HEK293 (cell line): ENCODE measurements at regions not wholly inside any gene's neighbourhood (a gene's known extent, or its start where the extent isn't known, plus 50 kb on each side); places are given as distances from the start of the nearest gene placed in this dataset.

Experiments used
- CTCF ChIA-PET: fragments of 350-600 bp; formaldehyde crosslinking; extraction: SDS; loops from one replicate; lab custom pipeline; 2021; ENCODE audit warnings: antibody characterized with exemption; lab: Yijun Ruan, JAX
- POLR2A ChIA-PET: fragments of 300-600 bp; formaldehyde crosslinking; extraction: SDS; loops from one replicate; lab custom pipeline; 2020; ENCODE audit warnings: antibody characterized with exemption, inconsistent platforms; lab: Yijun Ruan, JAX
- H3K27ac ChIP-seq: fragments of 200-500 bp; sonication (Bioruptor generic); 2 replicates; pipeline ENCODE4 v1.5.1; 2014; ENCODE audit warnings: low read depth, low read length, control low read depth, inconsistent platforms; ENCODE audit errors: extremely low read depth
- H3K36me3 ChIP-seq, 2 experiments: fragments of 200-500 bp in 1 of 2; sonication (Bioruptor generic) in 1 of 2; 1 replicate in 1 of 2; 2 replicates in 1 of 2; pipeline ENCODE4 v1.5.1; 2014 to 2017; ENCODE audit warnings: inconsistent platforms in 2 of 2, low read length in 2 of 2; ENCODE audit not compliant: control insufficient read depth in 2 of 2, insufficient read depth in 1 of 2
- H3K4me1 ChIP-seq: fragments of 200-500 bp; sonication (Bioruptor generic); 2 replicates; pipeline ENCODE4 v1.5.1; 2014; ENCODE audit warnings: mild to moderate bottlenecking, low read length, inconsistent platforms; ENCODE audit not compliant: control insufficient read depth, insufficient read depth
- H3K4me3 ChIP-seq: 2 replicates; pipeline ENCODE4 v1.5.1; 2011; ENCODE audit warnings: low read depth, mild to moderate bottlenecking, control low read depth, low read length, moderate library complexity
- H3K9me3 ChIP-seq: fragments of 200-500 bp; sonication (Bioruptor generic); 2 replicates; pipeline ENCODE4 v1.5.1; 2014; ENCODE audit warnings: low read depth, low read length, inconsistent platforms; ENCODE audit not compliant: control insufficient read depth, insufficient read depth
- KLF16 ChIP-seq: fragments of 450-650 bp; formaldehyde crosslinking; IDR thresholded peaks from 2 replicates; pipeline ENCODE4 v1.5.1; 2017; ENCODE audit warnings: missing biosample characterization, missing genetic modification characterization
- REPIN1 ChIP-seq: fragments of 450-650 bp; formaldehyde crosslinking; IDR thresholded peaks from 2 replicates; pipeline ENCODE4 v1.5.1; 2017; ENCODE audit warnings: missing biosample characterization, missing genetic modification characterization, low read depth
- SALL2 ChIP-seq: fragments of 450-650 bp; formaldehyde crosslinking; IDR thresholded peaks from 2 replicates; pipeline ENCODE4 v1.5.0; 2017; ENCODE audit warnings: missing biosample characterization, mild to moderate bottlenecking, missing genetic modification characterization, borderline replicate concordance
- SCRT1 ChIP-seq: fragments of 450-650 bp; formaldehyde crosslinking; IDR thresholded peaks from 2 replicates; pipeline ENCODE4 v1.5.1; 2016; ENCODE audit warnings: missing biosample characterization, missing genetic modification characterization, borderline replicate concordance
- SETDB1 ChIP-seq: IDR thresholded peaks from one replicate; pipeline ENCODE4 v1.6.1; 2017; ENCODE audit warnings: mild to moderate bottlenecking, low read length, moderate library complexity, mixed read lengths; ENCODE audit not compliant: insufficient read length
- ZBTB8A ChIP-seq: fragments of 450-650 bp; formaldehyde crosslinking; IDR thresholded peaks from 2 replicates; pipeline ENCODE4 v1.5.1; 2016; ENCODE audit warnings: missing biosample characterization, missing genetic modification characterization
- ZFP3 ChIP-seq: fragments of 450-650 bp; formaldehyde crosslinking; IDR thresholded peaks from 2 replicates; pipeline ENCODE4 v1.5.1; 2016; ENCODE audit warnings: low read depth, missing biosample characterization, missing genetic modification characterization
- ZFP69B ChIP-seq: fragments of 450-650 bp; formaldehyde crosslinking; IDR thresholded peaks from 2 replicates; pipeline ENCODE4 v1.5.1; 2016; ENCODE audit warnings: missing biosample characterization, missing genetic modification characterization
- ZNF140 ChIP-seq: fragments of 450-650 bp; formaldehyde crosslinking; IDR thresholded peaks from 2 replicates; pipeline ENCODE4 v1.5.1; 2016; ENCODE audit warnings: missing biosample characterization, missing genetic modification characterization
- ZNF175 ChIP-seq: fragments of 450-650 bp; formaldehyde crosslinking; IDR thresholded peaks from 2 replicates; pipeline ENCODE4 v1.5.1; 2016; ENCODE audit warnings: missing biosample characterization, missing genetic modification characterization
- ZNF184 ChIP-seq: fragments of 450-650 bp; IDR thresholded peaks from 2 replicates; pipeline ENCODE4 v1.5.1; 2018; ENCODE audit warnings: missing biosample characterization, mild to moderate bottlenecking, missing genetic modification characterization
- ZNF221 ChIP-seq: fragments of 450-650 bp; formaldehyde crosslinking; IDR thresholded peaks from 2 replicates; pipeline ENCODE4 v1.5.1; 2017; ENCODE audit warnings: missing biosample characterization, missing genetic modification characterization, borderline replicate concordance
- ZNF223 ChIP-seq: fragments of 450-650 bp; formaldehyde crosslinking; IDR thresholded peaks from 2 replicates; pipeline ENCODE4 v1.5.1; 2016; ENCODE audit warnings: missing biosample characterization, missing genetic modification characterization
- ZNF24 ChIP-seq: fragments of 450-650 bp; formaldehyde crosslinking; IDR thresholded peaks from 2 replicates; pipeline ENCODE4 v1.5.1; 2016; ENCODE audit warnings: missing biosample characterization, missing genetic modification characterization
- ZNF404 ChIP-seq: fragments of 450-650 bp; formaldehyde crosslinking; IDR thresholded peaks from 2 replicates; pipeline ENCODE4 v1.5.1; 2017; ENCODE audit warnings: missing biosample characterization, missing genetic modification characterization
- ZNF514 ChIP-seq: fragments of 450-650 bp; formaldehyde crosslinking; IDR thresholded peaks from 2 replicates; pipeline ENCODE4 v1.5.1; 2016; ENCODE audit warnings: missing biosample characterization, missing genetic modification characterization
- ZNF530 ChIP-seq: fragments of 450-650 bp; formaldehyde crosslinking; IDR thresholded peaks from 2 replicates; pipeline ENCODE4 v1.5.1; 2016; ENCODE audit warnings: low read depth, missing biosample characterization, missing genetic modification characterization
- ZNF561 ChIP-seq: fragments of 450-650 bp; IDR thresholded peaks from 2 replicates; pipeline ENCODE4 v1.5.1; 2018; ENCODE audit warnings: missing biosample characterization, missing genetic modification characterization, borderline replicate concordance
- ZNF621 ChIP-seq: fragments of 450-650 bp; formaldehyde crosslinking; IDR thresholded peaks from 2 replicates; pipeline ENCODE4 v1.5.1; 2017; ENCODE audit warnings: missing biosample characterization, missing genetic modification characterization
- ZNF624 ChIP-seq: fragments of 450-650 bp; formaldehyde crosslinking; IDR thresholded peaks from 2 replicates; pipeline ENCODE4 v1.5.1; 2017; ENCODE audit warnings: missing biosample characterization, missing genetic modification characterization
- ZNF747 ChIP-seq: fragments of 450-650 bp; formaldehyde crosslinking; IDR thresholded peaks from 2 replicates; pipeline ENCODE4 v1.5.1; 2016; ENCODE audit warnings: missing biosample characterization, missing genetic modification characterization
- ZNF768 ChIP-seq: fragments of 450-650 bp; formaldehyde crosslinking; IDR thresholded peaks from 2 replicates; pipeline ENCODE4 v1.5.1; 2018; ENCODE audit warnings: missing biosample characterization, mild to moderate bottlenecking, missing genetic modification characterization
- ZSCAN30 ChIP-seq: fragments of 450-650 bp; IDR thresholded peaks from 2 replicates; pipeline ENCODE4 v1.5.1; 2018; ENCODE audit warnings: missing biosample characterization, mild to moderate bottlenecking, missing genetic modification characterization, moderate library complexity
- TF ChIP-seq, protein P1 (sequence below): fragments of 450-650 bp; formaldehyde crosslinking; IDR thresholded peaks from 2 replicates; pipeline ENCODE4 v1.5.1; 2016; ENCODE audit warnings: missing biosample characterization, missing genetic modification characterization

GRCh38 chr12:124465473-124465872 is 101.9 kb downstream of the NCOR2 start:
- POLR2A ChIA-PET = no interaction called here
- no peak overlapping the region for H3K27ac ChIP-seq
- H3K36me3 ChIP-seq = peaks cover 0 to 78% of the 10 kb centered on the region in 2 experiments; a peak in 1 of 3 replicates
- H3K9me3 ChIP-seq = no peaks in the 10 kb centered on the region
- H3K4me1 ChIP-seq = no peaks in the 10 kb centered on the region
- no peak for TF ChIP-seq ZBTB8A (tag by site-specific recombination)
- TF ChIP-seq ZNF184 (tag by site-specific recombination) = no peak
- TF ChIP-seq ZNF768 = peak; percentile 62; the same call in 1 of the 2 replicates
- TF ChIP-seq, all 188 proteins: peak for 1
- no peak overlapping the region for H3K4me3 ChIP-seq
- CTCF ChIA-PET = no interaction called here

DNA sequence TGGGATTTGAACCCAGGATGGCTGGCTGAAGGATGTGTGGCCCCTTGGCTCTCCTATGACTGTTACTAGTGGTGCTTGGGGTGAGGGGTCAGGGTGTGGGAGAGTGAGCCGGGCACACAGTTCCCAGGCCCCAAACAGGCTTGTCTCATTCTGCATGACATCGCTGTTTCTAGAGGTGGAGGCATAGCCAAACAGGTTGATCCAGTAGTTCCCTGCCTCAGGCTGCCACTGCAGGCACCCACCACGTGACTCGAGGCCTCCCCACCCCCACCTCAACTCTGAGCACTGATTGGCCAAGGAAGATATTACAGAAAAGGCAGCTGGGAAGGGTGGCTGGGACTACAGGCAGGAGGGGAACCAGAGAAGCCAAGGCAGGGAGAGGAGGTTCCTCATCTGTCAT is 102.6 kb downstream of the NCOR2 start:
- H3K36me3 ChIP-seq = peaks cover 0 to 79% of the 10 kb centered on the region in 2 experiments; a peak in 1 of 3 replicates

DNA sequence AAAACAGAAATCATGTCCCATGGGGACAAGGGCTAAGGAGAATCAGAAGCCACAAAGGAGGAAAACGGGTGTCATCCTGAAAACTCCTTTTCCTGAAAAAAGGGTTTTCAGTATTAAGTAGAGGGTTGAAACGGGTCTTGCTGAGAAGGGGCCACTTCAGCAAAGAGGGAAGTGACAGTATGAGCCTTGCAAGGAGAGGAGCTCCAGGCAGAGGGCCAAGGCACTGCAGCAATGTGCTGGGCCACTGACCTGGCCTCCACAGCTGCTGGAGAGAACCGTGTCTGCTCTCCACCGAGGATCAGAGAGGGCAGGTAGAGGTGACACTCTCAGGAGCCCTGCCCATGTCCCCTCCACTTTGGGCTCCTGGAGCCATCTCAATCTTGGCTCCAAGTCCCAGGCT is 103.3 kb downstream of the NCOR2 start:
- Histone ChIP-seq H3K27ac (no peak overlapping the region), H3K4me3 (no peak overlapping the region), H3K9me3 (no peaks in the 10 kb centered on the region), H3K4me1 (no peaks in the 10 kb centered on the region), H3K36me3 (peaks cover 0 to 79% of the 10 kb centered on the region in 2 experiments; a peak in 1 of 3 replicates)
- CTCF ChIA-PET = no interaction called here
- TF ChIP-seq ZNF621 = no peak
- no peak for TF ChIP-seq KLF16
- no peak for TF ChIP-seq ZFP69B (tag by site-specific recombination)
- no peak for TF ChIP-seq ZNF404 (tag by site-specific recombination)
- no peak for TF ChIP-seq ZNF561 (tag by site-specific recombination)
- no peak for TF ChIP-seq ZNF140 (tag by site-specific recombination)
- no peak for TF ChIP-seq ZSCAN30 (tag by site-specific recombination)
- no peak for TF ChIP-seq ZNF24
- no peak for TF ChIP-seq SCRT1 (tag by site-specific recombination)
- TF ChIP-seq ZNF514 (tag by site-specific recombination) = no peak
- TF ChIP-seq, protein P1, sequence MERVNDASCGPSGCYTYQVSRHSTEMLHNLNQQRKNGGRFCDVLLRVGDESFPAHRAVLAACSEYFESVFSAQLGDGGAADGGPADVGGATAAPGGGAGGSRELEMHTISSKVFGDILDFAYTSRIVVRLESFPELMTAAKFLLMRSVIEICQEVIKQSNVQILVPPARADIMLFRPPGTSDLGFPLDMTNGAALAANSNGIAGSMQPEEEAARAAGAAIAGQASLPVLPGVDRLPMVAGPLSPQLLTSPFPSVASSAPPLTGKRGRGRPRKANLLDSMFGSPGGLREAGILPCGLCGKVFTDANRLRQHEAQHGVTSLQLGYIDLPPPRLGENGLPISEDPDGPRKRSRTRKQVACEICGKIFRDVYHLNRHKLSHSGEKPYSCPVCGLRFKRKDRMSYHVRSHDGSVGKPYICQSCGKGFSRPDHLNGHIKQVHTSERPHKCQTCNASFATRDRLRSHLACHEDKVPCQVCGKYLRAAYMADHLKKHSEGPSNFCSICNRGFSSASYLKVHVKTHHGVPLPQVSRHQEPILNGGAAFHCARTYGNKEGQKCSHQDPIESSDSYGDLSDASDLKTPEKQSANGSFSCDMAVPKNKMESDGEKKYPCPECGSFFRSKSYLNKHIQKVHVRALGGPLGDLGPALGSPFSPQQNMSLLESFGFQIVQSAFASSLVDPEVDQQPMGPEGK (tag by site-specific recombination) = no peak
- TF ChIP-seq SALL2 (tag by site-specific recombination) = no peak
- no peak for TF ChIP-seq ZNF747
- TF ChIP-seq ZNF530 = no peak
- TF ChIP-seq ZNF624 (tag by site-specific recombination) = no peak
- no peak for TF ChIP-seq REPIN1
- TF ChIP-seq ZNF175 (tag by site-specific recombination) = no peak
- TF ChIP-seq ZNF223 (tag by site-specific recombination) = no peak
- POLR2A ChIA-PET = no interaction called here

More for the DNA sequence above, 102.6 kb downstream of the NCOR2 start:
- no peaks in the 10 kb centered on the region for H3K4me1 ChIP-seq
- ChIA-PET CTCF (no interaction called here), POLR2A (no interaction called here)
- H3K27ac ChIP-seq = no peak overlapping the region
- TF ChIP-seq SETDB1 (peak; percentile 17), ZFP3 (tag by site-specific recombination) (no peak), ZNF221 (tag by site-specific recombination) (no peak)
- no peak overlapping the region for H3K4me3 ChIP-seq
- H3K9me3 ChIP-seq = no peaks in the 10 kb centered on the region
